HepG2 (cell line): ENCODE measurements at regions not wholly inside any gene's neighbourhood (a gene's known extent, or its start where the extent isn't known, plus 50 kb on each side); places are given as distances from the start of the nearest gene placed in this dataset.

Experiments used
- ATAC-seq: fragments of 200-7000 bp; cut with Tn5 transposase; 3 replicates; pipeline ENCODE4 v1.9.1; 2020; ENCODE audit warnings: mild to moderate bottlenecking, moderate library complexity
- BruUV-seq: library from RNA; stranded (reverse); fragments of 400-500 nt; replicated peaks from 2 replicates; lab custom pipeline; 2021; lab: Mats Ljungman, UMichigan
- CTCF ChIA-PET: fragments of 300-600 bp; formaldehyde crosslinking; extraction: SDS; loops from one replicate; lab custom pipeline; 2021; ENCODE audit warnings: low total read pairs, inconsistent platforms, low intra/inter-chr PET ratio; lab: Yijun Ruan, JAX
- POLR2A ChIA-PET: fragments of 350-600 bp; sonication (Branson Sonifier 250); formaldehyde crosslinking; loops from one replicate; lab custom pipeline; 2020; ENCODE audit warnings: antibody characterized with exemption, inconsistent platforms; lab: Yijun Ruan, JAX
- DNase-seq: peaks from one replicate; pipeline ENCODE4 v3.0.0-alpha.2; 2015; ENCODE audit warnings: low spot score
- FAIRE-seq: peaks from 3 replicates; lab custom pipeline; 2011; peaks lifted over from hg19 to GRCh38; lab: Jason Lieb, UNC
- H2AFZ ChIP-seq: one replicate; pipeline ENCODE4 v1.6.1; 2011; ENCODE audit warnings: low read length, inconsistent platforms
- H3K27ac ChIP-seq: fragments of 300-600 bp; 3 replicates; pipeline ENCODE4 v1.8.0; 2011; ENCODE audit warnings: mixed run types, mild to moderate bottlenecking, mixed read lengths, low read length, inconsistent platforms; ENCODE audit not compliant: insufficient read depth; ENCODE audit errors: extremely low read length
- H3K27me3 ChIP-seq, 2 experiments: fragments of 200-600 bp in 1 of 2; 2 replicates in 1 of 2; 3 replicates in 1 of 2; pipeline versions ENCODE4 v1.6.0 to v1.8.0; 2011; ENCODE audit warnings: low read length in 2 of 2, mild to moderate bottlenecking in 2 of 2, moderate library complexity in 2 of 2, inconsistent platforms in 1 of 2; ENCODE audit not compliant: insufficient read depth in 2 of 2, control insufficient read depth in 1 of 2
- H3K36me3 ChIP-seq, 2 experiments: fragments of 200-600 bp in 1 of 2; replicated peaks in 1 of 2; 2 replicates in 1 of 2; 3 replicates in 1 of 2; pipeline versions ENCODE4 v1.5.1 to v1.8.0; 2011; ENCODE audit warnings: low read length in 2 of 2, inconsistent platforms in 1 of 2; ENCODE audit not compliant: insufficient read depth in 2 of 2, control insufficient read depth in 1 of 2
- H3K4me1 ChIP-seq: 2 replicates; pipeline ENCODE4 v1.5.1; 2012; ENCODE audit warnings: low read length, inconsistent platforms; ENCODE audit not compliant: insufficient read depth
- H3K4me2 ChIP-seq: 2 replicates; pipeline ENCODE4 v1.6.0; 2011; ENCODE audit warnings: low read depth, low read length, inconsistent platforms
- H3K4me3 ChIP-seq, 3 experiments: fragments of 200-600 bp in 1 of 3; sonication (generic), shearing (Covaris generic) in 1 of 3; replicated peaks in 1 of 3; 2 replicates each; pipeline ENCODE4 v1.5.1; 2011 to 2016; ENCODE audit warnings: low read length in 3 of 3, inconsistent platforms in 2 of 3, low read depth in 2 of 3, mild to moderate bottlenecking in 2 of 3, control low read depth in 1 of 3, mixed read lengths in 1 of 3; ENCODE audit not compliant: insufficient read depth in 1 of 3
- H3K79me2 ChIP-seq: one replicate; pipeline ENCODE4 v1.6.1; 2011; ENCODE audit warnings: low read length, inconsistent platforms; ENCODE audit not compliant: insufficient read depth
- H3K9ac ChIP-seq: 2 replicates; pipeline ENCODE4 v1.6.0; 2011; ENCODE audit warnings: mild to moderate bottlenecking, low read depth, low read length, inconsistent platforms; ENCODE audit not compliant: insufficient read depth
- H3K9me3 ChIP-seq: 2 replicates; pipeline ENCODE4 v1.5.1; 2012; ENCODE audit warnings: mild to moderate bottlenecking, low read length
- H4K20me1 ChIP-seq: 2 replicates; pipeline ENCODE4 v1.6.0; 2011; ENCODE audit warnings: inconsistent platforms, mild to moderate bottlenecking, low read length, moderate library complexity; ENCODE audit not compliant: insufficient read depth
- ATF7 ChIP-seq, 2 experiments: fragments of 450-650 bp in 1 of 2; sonication (generic) in 1 of 2; formaldehyde crosslinking in 1 of 2; IDR thresholded peaks; 2 replicates each; pipeline versions ENCODE4 v1.4.0 to v1.6.1; 2016 to 2020; ENCODE audit warnings: antibody characterized with exemption in 1 of 2, mild to moderate bottlenecking in 1 of 2, missing genetic modification reagents in 1 of 2
- CREB1 ChIP-seq, 2 experiments: fragments of 450-650 bp in 1 of 2; IDR thresholded peaks; 2 replicates each; pipeline ENCODE4 v1.6.1; 2016 to 2017; ENCODE audit warnings: control low read depth in 1 of 2, mild to moderate bottlenecking in 1 of 2, missing compliant biosample characterization in 1 of 2, missing genetic modification characterization in 1 of 2
- ELF4 ChIP-seq: sonication (generic); formaldehyde crosslinking; IDR thresholded peaks from 2 replicates; pipeline ENCODE4 v1.5.0; 2020; ENCODE audit warnings: missing genetic modification reagents, mild to moderate bottlenecking, moderate library complexity, borderline replicate concordance
- GATA4 ChIP-seq: sonication (generic); IDR thresholded peaks from 2 replicates; pipeline ENCODE4 v1.6.1; 2016; ENCODE audit warnings: antibody characterized with exemption, low read depth, borderline replicate concordance
- NAIF1 ChIP-seq: sonication (generic); formaldehyde crosslinking; IDR thresholded peaks from 2 replicates; pipeline ENCODE4 v1.5.0; 2020; ENCODE audit warnings: mild to moderate bottlenecking, missing genetic modification reagents, borderline replicate concordance
- NFE2 ChIP-seq: sonication (generic); formaldehyde crosslinking; IDR thresholded peaks from 2 replicates; pipeline ENCODE4 v1.4.0; 2020; ENCODE audit warnings: missing genetic modification reagents
- NR1H2 ChIP-seq: sonication (generic); formaldehyde crosslinking; IDR thresholded peaks from 2 replicates; pipeline ENCODE4 v1.8.1; 2022; ENCODE audit warnings: low read depth, missing genetic modification reagents, borderline replicate concordance
- PLRG1 ChIP-seq: fragments of 450-650 bp; conservative IDR thresholded peaks from 2 replicates; pipeline ENCODE4 v1.6.1; 2016
- PTBP1 ChIP-seq: fragments of 200-400 bp; formaldehyde crosslinking; IDR thresholded peaks from 2 replicates; pipeline ENCODE4 v1.6.1; 2018; ENCODE audit warnings: low read length, low read depth; ENCODE audit not compliant: poor library complexity, severe bottlenecking
- REL ChIP-seq: sonication (generic); formaldehyde crosslinking; conservative IDR thresholded peaks from 2 replicates; pipeline ENCODE4 v1.8.0; 2022; ENCODE audit warnings: mild to moderate bottlenecking, missing genetic modification reagents, moderate library complexity
- ZEB1 ChIP-seq: IDR thresholded peaks from 2 replicates; pipeline ENCODE4 v1.6.1; 2012; ENCODE audit warnings: mild to moderate bottlenecking, low read depth, inconsistent platforms; ENCODE audit not compliant: insufficient replicate concordance
- ZNF207 ChIP-seq: fragments of 450-650 bp; IDR thresholded peaks from 2 replicates; pipeline ENCODE4 v1.6.1; 2016; ENCODE audit warnings: antibody characterized with exemption, borderline replicate concordance
- ZNF614 ChIP-seq: IDR thresholded peaks from 2 replicates; pipeline ENCODE4 v1.6.1; 2018; ENCODE audit warnings: missing biosample characterization, missing genetic modification reagents, inconsistent platforms, borderline replicate concordance
- WGBS: methylation state at CpG from one replicate; pipeline ENCODE4 v1.1.6; 2017; ENCODE audit warnings: low lambda C conversion rate; 5-methylcytosine and 5-hydroxymethylcytosine counted together
- in situ Hi-C: cut with HindIII; loops from 2 replicates; pipeline ENCODE4 v1.10.0; 2017; ENCODE audit warnings: low pct_unique_long_range_greater_than_20kb; ENCODE audit not compliant: extremely low pct_ligation_motif_present
- intact Hi-C: fragments of 100-400 bp; cut with micrococcal nuclease; formaldehyde crosslinking; loops from one replicate; pipeline ENCODE4 v1.10.0; 2022; ENCODE audit not compliant: unreplicated experiment
- TF ChIP-seq, protein P1 (sequence below): IDR thresholded peaks from 2 replicates; pipeline ENCODE4 v1.6.1; 2016; ENCODE audit warnings: control low read depth

GRCh38 chrX:10725071-10725470, 104.7 kb upstream of the MID1 start:
- DNase-seq (no peak), ATAC-seq (no peak), FAIRE-seq (no peak)
- Histone ChIP-seq H2AFZ (no peak overlapping the region), H3K4me3 (no peak overlapping the region), H3K4me1 (no peaks in the 10 kb centered on the region), H3K9me3 (no peaks in the 10 kb centered on the region), H3K27me3 (no peaks in the 10 kb centered on the region), H3K36me3 (no peaks in the 10 kb centered on the region), H3K4me2 (no peak overlapping the region), H3K9ac (no peak overlapping the region), H3K27ac (no peak overlapping the region), H4K20me1 (no peaks in the 10 kb centered on the region), H3K79me2 (no peaks in the 10 kb centered on the region)
- TF ChIP-seq ZEB1 (no peak), REL (CRISPR knock-in tag) (no peak), GATA4 (no peak), NAIF1 (CRISPR knock-in tag) (no peak), ELF4 (no peak), NR1H2 (CRISPR knock-in tag) (no peak), NFE2 (no peak), CREB1 (IDR thresholded peaks at IDR 0.05) (no peak), CREB1 (CRISPR knock-in tag; IDR thresholded peaks at IDR 0.05) (no peak), PTBP1 (no peak), ATF7 (IDR thresholded peaks at IDR 0.05) (no peak), ATF7 (CRISPR knock-in tag; IDR thresholded peaks at IDR 0.05) (no peak), PLRG1 (no peak), ZNF614 (CRISPR knock-in tag) (no peak), ZNF207 (no peak)
- TF ChIP-seq, protein P1, sequence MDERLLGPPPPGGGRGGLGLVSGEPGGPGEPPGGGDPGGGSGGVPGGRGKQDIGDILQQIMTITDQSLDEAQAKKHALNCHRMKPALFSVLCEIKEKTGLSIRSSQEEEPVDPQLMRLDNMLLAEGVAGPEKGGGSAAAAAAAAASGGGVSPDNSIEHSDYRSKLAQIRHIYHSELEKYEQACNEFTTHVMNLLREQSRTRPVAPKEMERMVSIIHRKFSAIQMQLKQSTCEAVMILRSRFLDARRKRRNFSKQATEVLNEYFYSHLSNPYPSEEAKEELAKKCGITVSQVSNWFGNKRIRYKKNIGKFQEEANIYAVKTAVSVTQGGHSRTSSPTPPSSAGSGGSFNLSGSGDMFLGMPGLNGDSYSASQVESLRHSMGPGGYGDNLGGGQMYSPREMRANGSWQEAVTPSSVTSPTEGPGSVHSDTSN (CRISPR knock-in tag), result no peak
- in situ Hi-C loops (no loop called here), intact Hi-C loops (no loop called here)
- WGBS, result no CpG with 5 or more reads among the region's 3 CpGs
- CTCF ChIA-PET, result no interaction called here
- no TSS peak for BruUV-seq
- POLR2A ChIA-PET, result no interaction called here
